Ascending aorta (tissue), 2 donors: ENCODE measurements at regions not wholly inside any gene's neighbourhood (a gene's known extent, or its start where the extent isn't known, plus 50 kb on each side); places are given as distances from the start of the nearest gene placed in this dataset.

Experiments used
- DNase-seq, 2 donors: peaks; one replicate each; pipeline ENCODE4 v3.0.0-alpha.2; 2019; ENCODE audit warnings: low spot score in 2 of 2
- H3K27ac ChIP-seq, 2 donors: fragments of 200-600 bp; sonication (generic); one replicate each; pipeline ENCODE4 v1.5.1; 2016 to 2017; ENCODE audit warnings: mild to moderate bottlenecking in 1 of 2
- H3K27me3 ChIP-seq: fragments of 200-600 bp; sonication (generic); one replicate; pipeline ENCODE4 v1.5.1; 2017
- H3K36me3 ChIP-seq, 2 donors: fragments of 200-600 bp; sonication (generic); one replicate each; pipeline ENCODE4 v1.5.1; 2016
- H3K4me1 ChIP-seq, 2 donors: fragments of 200-600 bp; sonication (generic); one replicate each; pipeline ENCODE4 v1.5.1; 2016 to 2017; ENCODE audit warnings: mild to moderate bottlenecking in 1 of 2
- H3K4me3 ChIP-seq, 2 donors: fragments of 200-600 bp; sonication (generic); one replicate each; pipeline ENCODE4 v1.5.1; 2016 to 2017; ENCODE audit warnings: mild to moderate bottlenecking in 1 of 2
- H3K9me3 ChIP-seq, 2 donors: fragments of 200-600 bp; sonication (generic); one replicate each; pipeline ENCODE4 v1.5.1; 2016
- CTCF ChIP-seq, 3 experiments: fragments of 200-600 bp in 2 of 3; fragments of 450-650 bp in 1 of 3; sonication (generic) in 2 of 3; IDR thresholded peaks; one replicate each; pipeline ENCODE4 v1.5.1; 2016 to 2019; ENCODE audit warnings: antibody characterized with exemption in 3 of 3, mild to moderate bottlenecking in 1 of 3, moderate library complexity in 1 of 3
- intact Hi-C: fragments of 100-400 bp; cut with DNase I; formaldehyde crosslinking; loops from one replicate; pipeline ENCODE4 v1.15.1; 2023

GRCh38 chr3:7817239-7817638, 684.4 kb upstream of the LMCD1 start:
- DNase-seq, result no peak
- Histone ChIP-seq H3K27me3 (no peaks in the 10 kb centered on the region), H3K4me3 (no peak overlapping the region), H3K27ac (no peak overlapping the region), H3K9me3 (peaks cover 0 to 11% of the 10 kb centered on the region in 2 donors), H3K36me3 (no peaks in the 10 kb centered on the region), H3K4me1 (no peaks in the 10 kb centered on the region)
- TF ChIP-seq CTCF (IDR thresholded peaks at IDR 0.05), result no peak
- intact Hi-C loops, result no loop called here

- TF ChIP-seq CTCF (IDR thresholded peaks at IDR 0.05), result no peak
- intact Hi-C loops, result no loop called here
- no peaks in the 10 kb centered on the region for H3K4me1 ChIP-seq
- H3K9me3 ChIP-seq, result peaks cover 9 to 38% of the 10 kb centered on the region in 2 donors
- H3K27me3 ChIP-seq, result no peaks in the 10 kb centered on the region
- no peaks in the 10 kb centered on the region for H3K36me3 ChIP-seq
- no peak for DNase-seq
- H3K27ac ChIP-seq, result no peak overlapping the region
- H3K4me3 ChIP-seq, result no peak overlapping the region
Measured at GRCh38 chr3:7820969-7821368, 680.7 kb upstream of the LMCD1 start.

- DNase-seq, result no peak
- no peak for TF ChIP-seq CTCF (IDR thresholded peaks at IDR 0.05)
- H3K4me3 ChIP-seq, result no peak overlapping the region
- no peaks in the 10 kb centered on the region for H3K27me3 ChIP-seq
- H3K36me3 ChIP-seq, result no peaks in the 10 kb centered on the region
- peaks cover 9 to 38% of the 10 kb centered on the region in 2 donors for H3K9me3 ChIP-seq
- H3K27ac ChIP-seq, result no peak overlapping the region
- intact Hi-C loops, result no loop called here
- no peaks in the 10 kb centered on the region for H3K4me1 ChIP-seq
Measured at GRCh38 chr3:7821858-7822257, 679.8 kb upstream of the LMCD1 start.

GRCh38 chr3:7841451-7841850, 660.2 kb upstream of the LMCD1 start:
- no peak overlapping the region for H3K27ac ChIP-seq
- no peak for TF ChIP-seq CTCF (IDR thresholded peaks at IDR 0.05)
- no peak for DNase-seq
- no peaks in the 10 kb centered on the region for H3K9me3 ChIP-seq
- H3K36me3 ChIP-seq, result no peaks in the 10 kb centered on the region
- H3K4me3 ChIP-seq, result no peak overlapping the region
- intact Hi-C loops, result no loop called here
- no peaks in the 10 kb centered on the region for H3K27me3 ChIP-seq
- H3K4me1 ChIP-seq, result no peaks in the 10 kb centered on the region

- Histone ChIP-seq H3K9me3 (no peaks in the 10 kb centered on the region), H3K36me3 (no peaks in the 10 kb centered on the region), H3K4me3 (no peak overlapping the region), H3K27me3 (no peaks in the 10 kb centered on the region), H3K4me1 (no peaks in the 10 kb centered on the region), H3K27ac (no peak overlapping the region)
- TF ChIP-seq CTCF (IDR thresholded peaks at IDR 0.05), result no peak
- no peak for DNase-seq
- intact Hi-C loops, result no loop called here
Measured at GRCh38 chr3:7843441-7843840, 658.2 kb upstream of the LMCD1 start.

GRCh38 chr3:7847021-7847420, 654.6 kb upstream of the LMCD1 start:
- no peak for DNase-seq
- no peak overlapping the region for H3K4me3 ChIP-seq
- no peaks in the 10 kb centered on the region for H3K9me3 ChIP-seq
- intact Hi-C loops, result no loop called here
- H3K27me3 ChIP-seq, result no peaks in the 10 kb centered on the region
- H3K4me1 ChIP-seq, result no peaks in the 10 kb centered on the region
- H3K27ac ChIP-seq, result no peak overlapping the region
- H3K36me3 ChIP-seq, result no peaks in the 10 kb centered on the region
- no peak for TF ChIP-seq CTCF (IDR thresholded peaks at IDR 0.05)
